C4-2B (cell line): ENCODE measurements at regions not wholly inside any gene's neighbourhood (a gene's known extent, or its start where the extent isn't known, plus 50 kb on each side); places are given as distances from the start of the nearest gene placed in this dataset.

Source experiments
- ZFX ChIP-seq: fragments of 450-650 bp; IDR thresholded peaks from 2 replicates; pipeline ENCODE4 v1.6.1; 2017
- TF ChIP-seq, protein P1 (sequence below): fragments of 450-650 bp; conservative IDR thresholded peaks from 2 replicates; pipeline ENCODE4 v1.5.1; 2017; ENCODE audit warnings: mild to moderate bottlenecking

GRCh38 chrX:11059933-11060332, 51.2 kb upstream of the HCCS start:
- TF ChIP-seq, protein P1, sequence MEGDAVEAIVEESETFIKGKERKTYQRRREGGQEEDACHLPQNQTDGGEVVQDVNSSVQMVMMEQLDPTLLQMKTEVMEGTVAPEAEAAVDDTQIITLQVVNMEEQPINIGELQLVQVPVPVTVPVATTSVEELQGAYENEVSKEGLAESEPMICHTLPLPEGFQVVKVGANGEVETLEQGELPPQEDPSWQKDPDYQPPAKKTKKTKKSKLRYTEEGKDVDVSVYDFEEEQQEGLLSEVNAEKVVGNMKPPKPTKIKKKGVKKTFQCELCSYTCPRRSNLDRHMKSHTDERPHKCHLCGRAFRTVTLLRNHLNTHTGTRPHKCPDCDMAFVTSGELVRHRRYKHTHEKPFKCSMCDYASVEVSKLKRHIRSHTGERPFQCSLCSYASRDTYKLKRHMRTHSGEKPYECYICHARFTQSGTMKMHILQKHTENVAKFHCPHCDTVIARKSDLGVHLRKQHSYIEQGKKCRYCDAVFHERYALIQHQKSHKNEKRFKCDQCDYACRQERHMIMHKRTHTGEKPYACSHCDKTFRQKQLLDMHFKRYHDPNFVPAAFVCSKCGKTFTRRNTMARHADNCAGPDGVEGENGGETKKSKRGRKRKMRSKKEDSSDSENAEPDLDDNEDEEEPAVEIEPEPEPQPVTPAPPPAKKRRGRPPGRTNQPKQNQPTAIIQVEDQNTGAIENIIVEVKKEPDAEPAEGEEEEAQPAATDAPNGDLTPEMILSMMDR, result no peak
- TF ChIP-seq ZFX, result no peak
